ENCODE measurements at regions not wholly inside any gene's neighbourhood (a gene's known extent, or its start where the extent isn't known, plus 50 kb on each side); places are given as distances from the start of the nearest gene placed in this dataset.
A peak's percentile ranks its signal among the peaks of the same experiment; 100 is the strongest.

DNA sequence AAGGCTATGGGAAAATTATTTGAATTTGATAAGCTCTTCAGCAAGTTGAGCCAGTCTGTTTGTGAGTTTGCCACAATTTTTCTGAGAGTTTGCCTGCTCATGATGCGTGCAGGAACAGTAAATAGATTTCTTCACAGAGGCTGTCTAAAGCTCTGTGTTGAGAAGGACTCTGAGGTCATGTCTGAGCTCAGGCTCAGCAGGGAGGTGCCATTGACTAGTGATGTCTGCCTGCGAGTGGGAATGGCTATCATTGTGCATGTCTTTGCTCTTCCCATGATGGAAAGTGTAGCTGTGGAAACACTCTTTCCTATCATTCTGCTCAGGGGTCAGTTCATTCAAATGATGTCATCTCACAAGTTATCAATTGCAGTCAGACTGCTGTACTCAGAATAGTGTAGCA lies 142.8 kb downstream of the RASEF start:
- CTCF ChIA-PET: no interaction called here
- Histone ChIP-seq H3K4me1 (ENCODE audit: control insufficient read depth, insufficient read depth, low read length) (peaks cover 9% of the 10 kb centered on the region), H3K36me3 (ENCODE audit: control insufficient read depth in 2 of 2, insufficient read depth in 1 of 2, low read length in 2 of 2) (no peaks in the 10 kb centered on the region), H3K4me3 (ENCODE audit: low read depth, low read length) (no peak overlapping the region), H3K9me3 (ENCODE audit: control insufficient read depth, insufficient read depth, low read depth, low read length) (no peaks in the 10 kb centered on the region), H3K27ac (ENCODE audit: extremely low read depth, low read depth, low read length) (no peak overlapping the region)
- TF ChIP-seq ZBTB17 (tag by site-specific recombination; IDR thresholded peaks at IDR 0.05) (peak; percentile 72), ZNF830 (tag by site-specific recombination; IDR thresholded peaks at IDR 0.05; ENCODE audit: low read depth) (no peak), ATF2 (tag by site-specific recombination; IDR thresholded peaks at IDR 0.05; ENCODE audit: low read depth) (peak; percentile 74), SETDB1 (IDR thresholded peaks at IDR 0.05; ENCODE audit: insufficient read length, low read length) (peak; percentile 71), ZNF629 (tag by site-specific recombination; IDR thresholded peaks at IDR 0.05) (peak; percentile 40; the same call in 1 of the 2 replicates), ZNF211 (tag by site-specific recombination; IDR thresholded peaks at IDR 0.05; ENCODE audit: low read depth) (no peak)
- POLR2A ChIA-PET: interaction anchor here (0.5 to 0.6 kb wide), 2 partner anchors 311 to 371 kb away, joined by 3 to 5 read pairs; no protein-coding TSS in a partner anchor

DNA sequence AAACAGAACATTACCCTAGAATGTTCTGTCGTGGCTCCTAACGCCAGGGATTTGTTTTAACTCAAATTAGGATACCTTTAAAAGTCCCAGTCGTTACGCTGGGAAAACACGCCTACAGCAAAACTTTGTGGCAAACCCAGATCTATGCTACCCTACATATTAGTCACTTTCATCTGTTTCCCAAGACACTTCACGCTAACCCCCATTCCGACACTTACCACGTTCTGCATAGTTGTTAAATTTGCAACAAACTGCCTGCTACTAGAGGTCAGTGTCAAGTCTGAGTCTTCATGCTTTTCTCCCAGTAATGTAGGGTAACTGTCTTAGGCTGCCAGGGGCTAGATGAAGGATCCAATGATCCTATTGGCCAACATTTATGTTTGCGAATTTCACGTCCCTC lies 140.3 kb downstream of the RASEF start:
- peaks cover 9% of the 10 kb centered on the region for H3K4me1 ChIP-seq (ENCODE audit: control insufficient read depth, insufficient read depth, low read length)

GRCh38 chr9:82923092-82923911 lies 139.6 kb downstream of the RASEF start:
- ChIA-PET POLR2A (interaction anchor here (0.7 to 2.9 kb wide), 6 partner anchors 12 to 433 kb away, joined by 3 to 32 read pairs (median 4); no protein-coding TSS in a partner anchor), CTCF (interaction anchor here (0.6 to 1.6 kb wide), 5 partner anchors 10 to 433 kb away, joined by 3 to 6 read pairs (median 3); no protein-coding TSS in a partner anchor)
- H3K4me1 ChIP-seq (ENCODE audit: control insufficient read depth, insufficient read depth, low read length): peaks cover 9% of the 10 kb centered on the region
- H3K36me3 ChIP-seq (ENCODE audit: control insufficient read depth in 2 of 2, insufficient read depth in 1 of 2, low read length in 2 of 2): no peaks in the 10 kb centered on the region
- H3K4me3 ChIP-seq (ENCODE audit: low read depth, low read length): no peak overlapping the region
- H3K9me3 ChIP-seq (ENCODE audit: control insufficient read depth, insufficient read depth, low read depth, low read length): no peaks in the 10 kb centered on the region
- H3K27ac ChIP-seq (ENCODE audit: extremely low read depth, low read depth, low read length): peak overlapping the region; percentile 70
- peak; percentile 91 for TF ChIP-seq ZBTB21 (tag by site-specific recombination; IDR thresholded peaks at IDR 0.05)
- TF ChIP-seq, protein P1, sequence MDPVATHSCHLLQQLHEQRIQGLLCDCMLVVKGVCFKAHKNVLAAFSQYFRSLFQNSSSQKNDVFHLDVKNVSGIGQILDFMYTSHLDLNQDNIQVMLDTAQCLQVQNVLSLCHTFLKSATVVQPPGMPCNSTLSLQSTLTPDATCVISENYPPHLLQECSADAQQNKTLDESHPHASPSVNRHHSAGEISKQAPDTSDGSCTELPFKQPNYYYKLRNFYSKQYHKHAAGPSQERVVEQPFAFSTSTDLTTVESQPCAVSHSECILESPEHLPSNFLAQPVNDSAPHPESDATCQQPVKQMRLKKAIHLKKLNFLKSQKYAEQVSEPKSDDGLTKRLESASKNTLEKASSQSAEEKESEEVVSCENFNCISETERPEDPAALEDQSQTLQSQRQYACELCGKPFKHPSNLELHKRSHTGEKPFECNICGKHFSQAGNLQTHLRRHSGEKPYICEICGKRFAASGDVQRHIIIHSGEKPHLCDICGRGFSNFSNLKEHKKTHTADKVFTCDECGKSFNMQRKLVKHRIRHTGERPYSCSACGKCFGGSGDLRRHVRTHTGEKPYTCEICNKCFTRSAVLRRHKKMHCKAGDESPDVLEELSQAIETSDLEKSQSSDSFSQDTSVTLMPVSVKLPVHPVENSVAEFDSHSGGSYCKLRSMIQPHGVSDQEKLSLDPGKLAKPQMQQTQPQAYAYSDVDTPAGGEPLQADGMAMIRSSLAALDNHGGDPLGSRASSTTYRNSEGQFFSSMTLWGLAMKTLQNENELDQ (tag by site-specific recombination; IDR thresholded peaks at IDR 0.05; ENCODE audit: low read depth): 0 out of 2 replicates have a peak, but pooled peaks have one; percentile 13
- 0 out of 2 replicates have a peak, but pooled peaks have one; percentile 21 for TF ChIP-seq ZNF596 (tag by site-specific recombination; IDR thresholded peaks at IDR 0.05)
- 0 out of 2 replicates have a peak, but pooled peaks have one; percentile 17 for TF ChIP-seq ZFHX2 (tag by site-specific recombination; conservative IDR thresholded peaks at IDR 0.05)
- TF ChIP-seq BCL11B (tag by site-specific recombination; IDR thresholded peaks at IDR 0.05; ENCODE audit: low read depth): peak; percentile 67
- TF ChIP-seq SP3 (tag by site-specific recombination; IDR thresholded peaks at IDR 0.05): peak; percentile 40
- peak; percentile 97 for TF ChIP-seq ATF2 (tag by site-specific recombination; IDR thresholded peaks at IDR 0.05; ENCODE audit: low read depth)
- TF ChIP-seq PRDM6 (tag by site-specific recombination; IDR thresholded peaks at IDR 0.05): peak; percentile 92
- TF ChIP-seq, protein P2, sequence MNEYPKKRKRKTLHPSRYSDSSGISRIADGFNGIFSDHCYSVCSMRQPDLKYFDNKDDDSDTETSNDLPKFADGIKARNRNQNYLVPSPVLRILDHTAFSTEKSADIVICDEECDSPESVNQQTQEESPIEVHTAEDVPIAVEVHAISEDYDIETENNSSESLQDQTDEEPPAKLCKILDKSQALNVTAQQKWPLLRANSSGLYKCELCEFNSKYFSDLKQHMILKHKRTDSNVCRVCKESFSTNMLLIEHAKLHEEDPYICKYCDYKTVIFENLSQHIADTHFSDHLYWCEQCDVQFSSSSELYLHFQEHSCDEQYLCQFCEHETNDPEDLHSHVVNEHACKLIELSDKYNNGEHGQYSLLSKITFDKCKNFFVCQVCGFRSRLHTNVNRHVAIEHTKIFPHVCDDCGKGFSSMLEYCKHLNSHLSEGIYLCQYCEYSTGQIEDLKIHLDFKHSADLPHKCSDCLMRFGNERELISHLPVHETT (tag by site-specific recombination; IDR thresholded peaks at IDR 0.05): peak; percentile 92
- peak; percentile 81; the same call in 1 of the 2 replicates for TF ChIP-seq GLI4 (tag by site-specific recombination; IDR thresholded peaks at IDR 0.05)
- TF ChIP-seq, protein P3, sequence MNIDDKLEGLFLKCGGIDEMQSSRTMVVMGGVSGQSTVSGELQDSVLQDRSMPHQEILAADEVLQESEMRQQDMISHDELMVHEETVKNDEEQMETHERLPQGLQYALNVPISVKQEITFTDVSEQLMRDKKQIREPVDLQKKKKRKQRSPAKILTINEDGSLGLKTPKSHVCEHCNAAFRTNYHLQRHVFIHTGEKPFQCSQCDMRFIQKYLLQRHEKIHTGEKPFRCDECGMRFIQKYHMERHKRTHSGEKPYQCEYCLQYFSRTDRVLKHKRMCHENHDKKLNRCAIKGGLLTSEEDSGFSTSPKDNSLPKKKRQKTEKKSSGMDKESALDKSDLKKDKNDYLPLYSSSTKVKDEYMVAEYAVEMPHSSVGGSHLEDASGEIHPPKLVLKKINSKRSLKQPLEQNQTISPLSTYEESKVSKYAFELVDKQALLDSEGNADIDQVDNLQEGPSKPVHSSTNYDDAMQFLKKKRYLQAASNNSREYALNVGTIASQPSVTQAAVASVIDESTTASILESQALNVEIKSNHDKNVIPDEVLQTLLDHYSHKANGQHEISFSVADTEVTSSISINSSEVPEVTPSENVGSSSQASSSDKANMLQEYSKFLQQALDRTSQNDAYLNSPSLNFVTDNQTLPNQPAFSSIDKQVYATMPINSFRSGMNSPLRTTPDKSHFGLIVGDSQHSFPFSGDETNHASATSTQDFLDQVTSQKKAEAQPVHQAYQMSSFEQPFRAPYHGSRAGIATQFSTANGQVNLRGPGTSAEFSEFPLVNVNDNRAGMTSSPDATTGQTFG (tag by site-specific recombination; IDR thresholded peaks at IDR 0.05; ENCODE audit: borderline replicate concordance): 0 out of 2 replicates have a peak, but pooled peaks have one; percentile 60

More for the DNA sequence above, 140.3 kb downstream of the RASEF start:
- Histone ChIP-seq H3K36me3 (ENCODE audit: control insufficient read depth in 2 of 2, insufficient read depth in 1 of 2, low read length in 2 of 2) (no peaks in the 10 kb centered on the region), H3K4me3 (ENCODE audit: low read depth, low read length) (no peak overlapping the region), H3K9me3 (ENCODE audit: control insufficient read depth, insufficient read depth, low read depth, low read length) (no peaks in the 10 kb centered on the region), H3K27ac (ENCODE audit: extremely low read depth, low read depth, low read length) (peak overlapping the region; percentile 70; the same call in 1 of the 2 replicates)
- CTCF ChIA-PET: interaction anchor here (1.6 kb wide), 1 partner anchor 10 kb away, joined by 3 read pairs; no protein-coding TSS in a partner anchor
- POLR2A ChIA-PET: interaction anchor here (2.8 to 2.9 kb wide), 2 partner anchors 12 to 36 kb away, joined by 13 to 32 read pairs; no protein-coding TSS in a partner anchor
- TF ChIP-seq SETDB1 (IDR thresholded peaks at IDR 0.05; ENCODE audit: insufficient read length, low read length) (peak; percentile 58), ZNF157 (tag by site-specific recombination; IDR thresholded peaks at IDR 0.05) (no peak)
